ENCODE measurements at regions not wholly inside any gene's neighbourhood (a gene's known extent, or its start where the extent isn't known, plus 50 kb on each side); places are given as distances from the start of the nearest gene placed in this dataset.

- DNase-seq, result no peak
These were observed 543.0 kb upstream of the TNP1 start for GRCh38 chr2:217402761-217403383.

- DNase-seq, result no peak
These were observed 542.3 kb upstream of the TNP1 start for GRCh38 chr2:217402144-217402543.

GRCh38 chr2:217399291-217399690 lies 539.4 kb upstream of the TNP1 start:
- peak; percentile 12 for DNase-seq

- no peak for DNase-seq
These were observed 539.0 kb upstream of the TNP1 start for GRCh38 chr2:217398860-217399259.

- no peak for DNase-seq
These were observed 538.2 kb upstream of the TNP1 start for GRCh38 chr2:217398101-217398500.

GRCh38 chr2:217396586-217396985 lies 536.7 kb upstream of the TNP1 start:
- DNase-seq, result no peak

- no peak for DNase-seq
These were observed 536.3 kb upstream of the TNP1 start for GRCh38 chr2:217396165-217396564.

GRCh38 chr2:217394510-217395351 lies 534.9 kb upstream of the TNP1 start:
- no peak for DNase-seq

- peak; percentile 93 for DNase-seq
These were observed 533.7 kb upstream of the TNP1 start for GRCh38 chr2:217393585-217394032.

- no peak for DNase-seq
These were observed 533.2 kb upstream of the TNP1 start for GRCh38 chr2:217392930-217393584.

GRCh38 chr2:217387776-217388387 lies 528.0 kb upstream of the TNP1 start:
- peak; percentile 32 for DNase-seq

GRCh38 chr2:217386041-217386440 lies 526.2 kb upstream of the TNP1 start:
- DNase-seq, result no peak

GRCh38 chr2:217383620-217384019 lies 523.8 kb upstream of the TNP1 start:
- DNase-seq, result no peak

- DNase-seq, result no peak
These were observed 522.9 kb upstream of the TNP1 start for GRCh38 chr2:217382794-217383193.

- no peak for DNase-seq
These were observed 519.9 kb upstream of the TNP1 start for GRCh38 chr2:217379807-217380206.

GRCh38 chr2:217372794-217373193 lies 512.9 kb upstream of the TNP1 start:
- DNase-seq, result no peak

GRCh38 chr2:217371781-217372213 lies 511.9 kb upstream of the TNP1 start:
- no peak for DNase-seq

- peak; percentile 91 for DNase-seq
These were observed 510.5 kb upstream of the TNP1 start for GRCh38 chr2:217370391-217370790.

- DNase-seq, result peak; percentile 89
These were observed 507.6 kb upstream of the TNP1 start for GRCh38 chr2:217367464-217367863.

- no peak for DNase-seq
These were observed 507.1 kb upstream of the TNP1 start for GRCh38 chr2:217366966-217367365.

- no peak for DNase-seq
These were observed 506.5 kb upstream of the TNP1 start for GRCh38 chr2:217366266-217366895.

- no peak for DNase-seq
These were observed 505.8 kb upstream of the TNP1 start for GRCh38 chr2:217365656-217366055.

GRCh38 chr2:217364224-217364623 lies 504.4 kb upstream of the TNP1 start:
- no peak for DNase-seq
